Parathyroid adenoma (tissue), 2 donors: ENCODE measurements at regions not wholly inside any gene's neighbourhood (a gene's known extent, or its start where the extent isn't known, plus 50 kb on each side); places are given as distances from the start of the nearest gene placed in this dataset.

Experiments used
- H2AFZ ChIP-seq: fragments of 300-600 bp; sonication (generic); one replicate; pipeline ENCODE4 v1.7.0; 2017; ENCODE audit warnings: antibody characterized with exemption, mild to moderate bottlenecking
- H3K27ac ChIP-seq: fragments of 300-600 bp; sonication (generic); one replicate; pipeline ENCODE4 v1.7.0; 2017
- H3K27me3 ChIP-seq: fragments of 300-600 bp; sonication (generic); one replicate; pipeline ENCODE4 v1.7.0; 2017; ENCODE audit warnings: low read length; ENCODE audit not compliant: control insufficient read depth, insufficient read depth
- H3K36me3 ChIP-seq: fragments of 300-600 bp; sonication (generic); one replicate; pipeline ENCODE4 v1.7.0; 2017; ENCODE audit warnings: low read length; ENCODE audit not compliant: control insufficient read depth, insufficient read depth
- H3K4me1 ChIP-seq: fragments of 300-600 bp; sonication (generic); one replicate; pipeline ENCODE4 v1.7.0; 2017; ENCODE audit warnings: control low read depth
- H3K4me2 ChIP-seq: fragments of 300-600 bp; sonication (generic); one replicate; pipeline ENCODE4 v1.7.0; 2017; ENCODE audit warnings: low read length
- H3K4me3 ChIP-seq: fragments of 300-600 bp; sonication (generic); one replicate; pipeline ENCODE4 v1.7.0; 2017; ENCODE audit warnings: low read depth, low read length
- H3K79me2 ChIP-seq: fragments of 300-600 bp; sonication (generic); one replicate; pipeline ENCODE4 v1.7.0; 2017; ENCODE audit warnings: control low read depth
- H3K9ac ChIP-seq: fragments of 300-600 bp; sonication (generic); one replicate; pipeline ENCODE4 v1.7.0; 2017; ENCODE audit warnings: mild to moderate bottlenecking
- H3K9me3 ChIP-seq: fragments of 300-600 bp; sonication (generic); one replicate; pipeline ENCODE4 v1.7.0; 2017; ENCODE audit warnings: low read length; ENCODE audit not compliant: control insufficient read depth
- TF ChIP-seq, protein P1 (sequence below): fragments of 300-600 bp; sonication (generic); IDR thresholded peaks from one replicate; pipeline ENCODE4 v1.7.0; 2017; ENCODE audit warnings: antibody characterized with exemption, mild to moderate bottlenecking
- donor health status: primary hyperparathyroidism.

DNA sequence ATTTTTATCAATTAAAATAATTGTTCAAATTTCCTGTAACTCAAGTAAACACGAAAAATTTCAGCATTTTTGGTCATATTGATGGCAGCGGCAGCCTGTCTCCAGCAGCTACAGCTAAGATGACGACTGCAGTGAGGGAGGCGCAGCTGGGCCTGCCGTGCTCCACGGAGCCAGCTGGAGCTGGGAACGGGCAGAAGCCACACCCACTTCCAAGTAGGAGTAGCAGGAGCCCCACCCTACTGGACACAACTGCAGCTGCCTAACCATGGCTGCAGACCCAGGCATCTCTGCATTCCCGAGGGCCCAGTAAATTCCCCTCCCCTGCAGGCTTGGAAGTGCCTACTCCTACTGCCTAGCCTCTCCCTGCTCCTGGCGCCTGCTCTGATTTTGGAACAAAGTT is 2031.7 kb downstream of the EFNA5 start:
- no peaks in the 10 kb centered on the region for H3K4me1 ChIP-seq
- H3K27ac ChIP-seq: no peak overlapping the region
- no peak overlapping the region for H2AFZ ChIP-seq
- no peak overlapping the region for H3K9ac ChIP-seq
- H3K36me3 ChIP-seq: no peaks in the 10 kb centered on the region
- H3K27me3 ChIP-seq: no peaks in the 10 kb centered on the region
- no peak overlapping the region for H3K4me3 ChIP-seq
- H3K4me2 ChIP-seq: no peak overlapping the region
- no peaks in the 10 kb centered on the region for H3K9me3 ChIP-seq
- no peaks in the 10 kb centered on the region for H3K79me2 ChIP-seq
- TF ChIP-seq, protein P1, sequence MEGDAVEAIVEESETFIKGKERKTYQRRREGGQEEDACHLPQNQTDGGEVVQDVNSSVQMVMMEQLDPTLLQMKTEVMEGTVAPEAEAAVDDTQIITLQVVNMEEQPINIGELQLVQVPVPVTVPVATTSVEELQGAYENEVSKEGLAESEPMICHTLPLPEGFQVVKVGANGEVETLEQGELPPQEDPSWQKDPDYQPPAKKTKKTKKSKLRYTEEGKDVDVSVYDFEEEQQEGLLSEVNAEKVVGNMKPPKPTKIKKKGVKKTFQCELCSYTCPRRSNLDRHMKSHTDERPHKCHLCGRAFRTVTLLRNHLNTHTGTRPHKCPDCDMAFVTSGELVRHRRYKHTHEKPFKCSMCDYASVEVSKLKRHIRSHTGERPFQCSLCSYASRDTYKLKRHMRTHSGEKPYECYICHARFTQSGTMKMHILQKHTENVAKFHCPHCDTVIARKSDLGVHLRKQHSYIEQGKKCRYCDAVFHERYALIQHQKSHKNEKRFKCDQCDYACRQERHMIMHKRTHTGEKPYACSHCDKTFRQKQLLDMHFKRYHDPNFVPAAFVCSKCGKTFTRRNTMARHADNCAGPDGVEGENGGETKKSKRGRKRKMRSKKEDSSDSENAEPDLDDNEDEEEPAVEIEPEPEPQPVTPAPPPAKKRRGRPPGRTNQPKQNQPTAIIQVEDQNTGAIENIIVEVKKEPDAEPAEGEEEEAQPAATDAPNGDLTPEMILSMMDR: no peak

DNA sequence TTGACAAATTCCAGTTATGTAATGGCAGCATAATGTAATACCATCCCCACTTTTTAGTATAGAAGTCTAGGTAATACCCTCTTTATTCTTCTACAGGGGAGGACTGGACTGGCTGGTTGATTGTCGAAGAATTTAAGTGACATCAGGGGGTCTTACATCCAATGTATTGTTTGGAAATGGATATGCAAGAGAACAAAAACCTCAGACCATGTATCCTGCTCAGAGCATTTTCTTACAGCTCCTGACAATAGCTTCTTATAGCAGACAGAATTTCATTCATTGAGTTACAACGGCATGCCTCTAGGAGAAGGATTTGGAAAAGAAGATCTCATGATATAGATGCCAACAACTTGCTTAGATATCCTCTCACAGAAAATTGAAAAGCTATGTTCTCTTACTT is 2032.3 kb downstream of the EFNA5 start:
- TF ChIP-seq, protein P1: no peak
- no peaks in the 10 kb centered on the region for H3K4me1 ChIP-seq
- H3K27me3 ChIP-seq: no peaks in the 10 kb centered on the region
- no peak overlapping the region for H3K4me3 ChIP-seq
- no peak overlapping the region for H3K9ac ChIP-seq
- no peak overlapping the region for H2AFZ ChIP-seq
- H3K79me2 ChIP-seq: no peaks in the 10 kb centered on the region
- no peaks in the 10 kb centered on the region for H3K36me3 ChIP-seq
- no peak overlapping the region for H3K27ac ChIP-seq
- no peak overlapping the region for H3K4me2 ChIP-seq
- H3K9me3 ChIP-seq: no peaks in the 10 kb centered on the region

DNA sequence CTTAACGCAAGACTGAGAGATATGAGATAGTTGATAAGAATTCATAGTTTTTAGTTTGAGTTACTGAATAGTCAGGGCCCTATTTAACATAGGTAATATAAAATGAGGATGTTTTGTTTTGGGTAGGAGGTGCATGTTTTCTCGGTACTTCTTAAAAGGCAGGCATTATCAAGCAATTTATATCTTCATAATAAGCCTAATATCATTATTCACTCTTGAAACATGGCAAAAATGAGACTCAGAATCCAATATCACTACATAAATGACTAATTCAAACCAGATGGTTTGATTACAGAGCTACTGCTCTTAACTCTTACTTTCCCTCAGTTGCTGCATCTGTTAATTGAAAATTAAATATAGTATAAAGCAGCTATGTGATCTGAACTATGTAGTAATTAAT is 2038.7 kb downstream of the EFNA5 start:
- TF ChIP-seq, protein P1: no peak
- Histone ChIP-seq H3K27ac (no peak overlapping the region), H2AFZ (no peak overlapping the region), H3K79me2 (no peaks in the 10 kb centered on the region), H3K27me3 (no peaks in the 10 kb centered on the region), H3K9ac (no peak overlapping the region), H3K4me1 (no peaks in the 10 kb centered on the region), H3K36me3 (no peaks in the 10 kb centered on the region), H3K4me2 (no peak overlapping the region), H3K9me3 (no peaks in the 10 kb centered on the region), H3K4me3 (no peak overlapping the region)

DNA sequence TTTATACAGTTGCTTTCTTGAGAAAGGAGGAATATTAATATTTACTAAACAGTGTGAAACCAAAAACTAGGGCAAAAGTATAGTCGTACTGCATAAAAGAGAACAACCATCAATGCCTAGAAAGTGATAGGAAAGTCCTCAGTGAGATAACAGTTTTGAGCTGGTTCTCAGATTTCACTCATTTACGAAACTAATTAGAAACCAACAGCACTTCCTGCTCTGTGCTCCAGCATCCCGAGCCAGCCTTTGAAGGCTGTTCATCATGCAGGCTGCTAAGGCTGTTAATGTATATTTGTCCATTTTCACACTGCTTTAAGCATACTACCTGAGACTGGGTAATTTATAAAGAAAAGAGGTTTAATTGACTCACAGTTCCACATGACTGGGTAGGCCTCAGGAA is 2039.9 kb downstream of the EFNA5 start:
- Histone ChIP-seq H3K36me3 (no peaks in the 10 kb centered on the region), H3K27me3 (no peaks in the 10 kb centered on the region), H2AFZ (no peak overlapping the region), H3K4me1 (no peaks in the 10 kb centered on the region), H3K79me2 (no peaks in the 10 kb centered on the region), H3K9ac (no peak overlapping the region), H3K27ac (no peak overlapping the region), H3K4me2 (no peak overlapping the region), H3K4me3 (no peak overlapping the region), H3K9me3 (no peaks in the 10 kb centered on the region)
- TF ChIP-seq, protein P1: no peak

DNA sequence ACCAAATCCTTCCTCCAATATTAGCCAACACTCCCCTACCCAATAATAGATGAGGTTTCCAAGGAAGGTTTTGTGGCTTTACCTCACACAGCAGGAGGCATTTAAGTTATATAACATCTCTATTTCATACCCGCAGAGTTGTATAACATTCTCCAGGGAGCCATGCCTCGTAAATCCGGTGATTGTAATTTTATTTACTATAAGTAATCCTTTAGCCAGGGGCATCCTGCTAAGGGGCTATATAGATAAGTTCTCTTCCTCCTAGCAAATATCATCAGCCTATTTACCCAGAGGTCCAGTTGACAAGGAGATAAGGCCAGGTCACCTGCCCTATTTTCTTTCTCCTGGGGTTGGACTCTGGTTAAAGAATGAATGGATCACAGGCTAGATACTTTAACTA is 2051.0 kb downstream of the EFNA5 start:
- H3K27ac ChIP-seq: no peak overlapping the region
- no peaks in the 10 kb centered on the region for H3K27me3 ChIP-seq
- no peaks in the 10 kb centered on the region for H3K79me2 ChIP-seq
- no peaks in the 10 kb centered on the region for H3K9me3 ChIP-seq
- no peak overlapping the region for H3K4me3 ChIP-seq
- no peak overlapping the region for H3K9ac ChIP-seq
- H2AFZ ChIP-seq: no peak overlapping the region
- TF ChIP-seq, protein P1: no peak
- H3K4me2 ChIP-seq: no peak overlapping the region
- no peaks in the 10 kb centered on the region for H3K4me1 ChIP-seq
- no peaks in the 10 kb centered on the region for H3K36me3 ChIP-seq
